ENCODE measurements at regions not wholly inside any gene's neighbourhood (a gene's known extent, or its start where the extent isn't known, plus 50 kb on each side); places are given as distances from the start of the nearest gene placed in this dataset.
"Not testable (repeated sequence)": the region's sequence is repeated elsewhere in the genome, so short reads cannot be mapped to it uniquely, and the experiment has no call there.

GRCh38 chr14:105694961-105695360 lies 168.6 kb downstream of the TMEM121 start:
- no peak for DNase-seq (ENCODE audit: low spot score)

- not testable (repeated sequence) for DNase-seq (ENCODE audit: low spot score)
These were observed 170.0 kb downstream of the TMEM121 start for GRCh38 chr14:105696388-105696787.

- DNase-seq (ENCODE audit: low spot score), result not testable (repeated sequence)
These were observed 171.0 kb downstream of the TMEM121 start for GRCh38 chr14:105697414-105697813.

- DNase-seq (ENCODE audit: low spot score), result not testable (repeated sequence)
These were observed 171.6 kb downstream of the TMEM121 start for GRCh38 chr14:105697955-105698354.

- not testable (repeated sequence) for DNase-seq (ENCODE audit: low spot score)
These were observed 172.7 kb downstream of the TMEM121 start for GRCh38 chr14:105698940-105699556.

- DNase-seq (ENCODE audit: low spot score), result not testable (repeated sequence)
These were observed 173.3 kb downstream of the TMEM121 start for GRCh38 chr14:105699706-105700105.

GRCh38 chr14:105700146-105700545 lies 173.8 kb downstream of the TMEM121 start:
- not testable (repeated sequence) for DNase-seq (ENCODE audit: low spot score)

GRCh38 chr14:105700622-105701288 lies 174.4 kb downstream of the TMEM121 start:
- no peak for DNase-seq (ENCODE audit: low spot score)

- no peak for DNase-seq (ENCODE audit: low spot score)
These were observed 175.3 kb downstream of the TMEM121 start for GRCh38 chr14:105701456-105702274.

GRCh38 chr14:105702275-105702817 lies 176.0 kb downstream of the TMEM121 start:
- DNase-seq (ENCODE audit: low spot score), result no peak

GRCh38 chr14:105703044-105703665 lies 176.8 kb downstream of the TMEM121 start:
- not testable (repeated sequence) for DNase-seq (ENCODE audit: low spot score)

- not testable (repeated sequence) for DNase-seq (ENCODE audit: low spot score)
These were observed 177.7 kb downstream of the TMEM121 start for GRCh38 chr14:105704091-105704490.

GRCh38 chr14:105704492-105704891 lies 178.1 kb downstream of the TMEM121 start:
- DNase-seq (ENCODE audit: low spot score), result not testable (repeated sequence)

- not testable (repeated sequence) for DNase-seq (ENCODE audit: low spot score)
These were observed 179.1 kb downstream of the TMEM121 start for GRCh38 chr14:105705512-105705861.

- not testable (repeated sequence) for DNase-seq (ENCODE audit: low spot score)
These were observed 179.7 kb downstream of the TMEM121 start for GRCh38 chr14:105705862-105706700.

GRCh38 chr14:105706701-105707019 lies 180.3 kb downstream of the TMEM121 start:
- not testable (repeated sequence) for DNase-seq (ENCODE audit: low spot score)

- not testable (repeated sequence) for DNase-seq (ENCODE audit: low spot score)
These were observed 180.7 kb downstream of the TMEM121 start for GRCh38 chr14:105707099-105707498.

- not testable (repeated sequence) for DNase-seq (ENCODE audit: low spot score)
These were observed 181.4 kb downstream of the TMEM121 start for GRCh38 chr14:105707723-105708151.

- DNase-seq (ENCODE audit: low spot score), result not testable (repeated sequence)
These were observed 182.1 kb downstream of the TMEM121 start for GRCh38 chr14:105708251-105709134.
